Effector memory CD4-positive, alpha-beta T cell (primary cell): ENCODE measurements at regions not wholly inside any gene's neighbourhood (a gene's known extent, or its start where the extent isn't known, plus 50 kb on each side); places are given as distances from the start of the nearest gene placed in this dataset.
"Not testable (repeated sequence)": the region's sequence is repeated elsewhere in the genome, so short reads cannot be mapped to it uniquely, and the experiment has no call there.

ENCODE experiments used
- DNase-seq, 3 donors: peaks; one replicate each; pipeline ENCODE4 v3.0.0-alpha.2; 2020
- H3K27ac ChIP-seq: 2 replicates; pipeline ENCODE4 v1.7.0; 2013; ENCODE audit warnings: mild to moderate bottlenecking, low read length, moderate library complexity; ENCODE audit not compliant: insufficient read depth, poor library complexity, severe bottlenecking
- H3K27me3 ChIP-seq: replicated peaks from 2 replicates; pipeline ENCODE4 v1.7.0; 2013; ENCODE audit warnings: mild to moderate bottlenecking, low read length; ENCODE audit not compliant: insufficient read depth, control insufficient read depth, poor library complexity, severe bottlenecking
- H3K36me3 ChIP-seq: 2 replicates; pipeline ENCODE4 v1.7.0; 2013; ENCODE audit warnings: mild to moderate bottlenecking, low read length, moderate library complexity; ENCODE audit not compliant: control insufficient read depth, insufficient read depth
- H3K4me1 ChIP-seq: 2 replicates; pipeline ENCODE4 v1.7.0; 2013; ENCODE audit warnings: low read length, mild to moderate bottlenecking; ENCODE audit not compliant: control insufficient read depth, insufficient read depth, poor library complexity, severe bottlenecking
- H3K4me3 ChIP-seq: 2 replicates; pipeline ENCODE4 v1.7.0; 2013; ENCODE audit warnings: low read length, low read depth, mild to moderate bottlenecking; ENCODE audit not compliant: insufficient read depth, poor library complexity, severe bottlenecking
- H3K9me3 ChIP-seq: 2 replicates; pipeline ENCODE4 v1.7.0; 2013; ENCODE audit warnings: mild to moderate bottlenecking, low read length, moderate library complexity; ENCODE audit not compliant: control insufficient read depth

DNA sequence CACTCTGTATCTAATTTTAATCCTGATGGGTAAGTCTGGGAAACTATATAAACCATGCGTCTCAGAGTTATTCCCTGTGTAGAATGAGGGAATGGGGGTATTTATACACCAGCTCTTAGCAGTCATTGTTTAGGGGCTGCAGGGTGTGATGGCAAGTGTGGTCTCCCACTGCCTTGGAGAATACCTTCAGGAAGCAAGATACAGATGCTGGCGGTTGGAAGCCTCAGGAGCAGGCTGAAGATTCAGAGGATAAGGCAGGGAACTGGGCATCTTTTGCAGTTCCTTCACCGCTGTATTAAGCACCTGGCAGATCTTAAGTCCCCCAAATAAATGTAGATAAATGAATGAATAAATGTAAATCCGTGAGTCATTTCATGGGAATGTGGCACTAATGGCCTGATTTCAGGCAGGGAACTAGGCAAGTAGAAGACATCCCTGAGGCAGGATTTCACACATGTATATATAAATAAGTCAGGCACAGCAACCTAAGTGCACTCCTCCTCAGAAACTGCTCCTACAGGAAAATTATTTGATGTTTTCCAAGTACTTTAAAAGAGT lies 209.2 kb upstream of the GADL1 start:
- no peaks in the 10 kb centered on the region for H3K36me3 ChIP-seq
- no peaks in the 10 kb centered on the region for H3K27me3 ChIP-seq
- no peak overlapping the region for H3K4me3 ChIP-seq
- no peak overlapping the region for H3K27ac ChIP-seq
- no peaks in the 10 kb centered on the region for H3K9me3 ChIP-seq
- no peak for DNase-seq
- H3K4me1 ChIP-seq, result no peaks in the 10 kb centered on the region

DNA sequence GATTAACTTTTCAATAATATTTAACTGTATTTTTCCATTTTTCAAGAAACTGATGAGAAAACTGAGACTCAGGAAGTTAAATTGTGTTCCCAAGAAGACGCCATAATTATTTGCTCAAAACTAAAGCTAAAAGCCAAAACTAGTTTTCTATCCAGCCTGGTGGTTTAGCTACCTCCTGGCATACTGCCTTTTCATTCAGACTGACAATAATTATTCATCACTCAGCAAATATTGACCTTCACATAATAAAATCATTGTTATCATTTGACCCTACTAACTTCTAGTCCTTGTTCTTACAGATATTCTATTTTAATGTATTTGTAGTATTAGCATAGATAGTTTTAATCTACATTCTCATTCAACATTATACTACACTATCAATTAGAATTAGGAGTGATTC lies 210.6 kb upstream of the GADL1 start:
- H3K27ac ChIP-seq, result no peak overlapping the region

DNA sequence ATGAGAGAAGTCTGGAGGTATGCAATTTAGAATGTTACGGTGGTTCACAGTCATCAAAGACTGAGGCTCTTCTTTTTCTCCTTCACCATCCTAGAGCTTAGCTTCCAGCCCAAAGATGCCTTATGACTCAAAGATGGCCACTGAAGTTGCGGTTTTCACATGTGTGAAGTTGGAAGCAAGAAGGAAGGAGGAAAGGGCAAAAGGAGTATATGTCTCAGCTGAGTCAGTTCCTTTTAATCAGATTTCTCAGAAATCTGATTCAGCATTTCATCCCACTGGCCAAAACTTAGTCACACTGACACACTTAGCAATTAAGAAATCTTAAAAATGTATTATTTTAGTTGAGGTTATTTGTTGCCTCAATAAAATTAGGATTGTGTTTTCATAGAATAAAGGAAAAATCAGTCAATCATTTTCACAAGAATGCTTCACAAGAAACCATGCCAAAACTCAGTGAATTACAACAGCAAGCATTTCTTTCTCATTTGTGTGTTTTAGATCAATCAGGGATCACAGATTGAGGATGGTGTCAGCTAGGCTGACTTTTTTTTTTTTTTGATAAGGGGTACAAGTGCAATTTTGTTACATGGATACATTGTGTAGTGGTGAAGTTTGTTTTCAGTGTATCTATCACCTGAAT lies 211.1 kb upstream of the GADL1 start:
- H3K36me3 ChIP-seq, result no peaks in the 10 kb centered on the region
- no peak overlapping the region for H3K27ac ChIP-seq
- DNase-seq, result no peak
- no peaks in the 10 kb centered on the region for H3K4me1 ChIP-seq
- H3K4me3 ChIP-seq, result no peak overlapping the region
- no peaks in the 10 kb centered on the region for H3K27me3 ChIP-seq
- H3K9me3 ChIP-seq, result no peaks in the 10 kb centered on the region

More for the DNA sequence above, 210.6 kb upstream of the GADL1 start:
- Histone ChIP-seq H3K9me3 (no peaks in the 10 kb centered on the region), H3K27me3 (no peaks in the 10 kb centered on the region), H3K4me1 (no peaks in the 10 kb centered on the region), H3K36me3 (no peaks in the 10 kb centered on the region), H3K4me3 (no peak overlapping the region)
- DNase-seq, result no peak

DNA sequence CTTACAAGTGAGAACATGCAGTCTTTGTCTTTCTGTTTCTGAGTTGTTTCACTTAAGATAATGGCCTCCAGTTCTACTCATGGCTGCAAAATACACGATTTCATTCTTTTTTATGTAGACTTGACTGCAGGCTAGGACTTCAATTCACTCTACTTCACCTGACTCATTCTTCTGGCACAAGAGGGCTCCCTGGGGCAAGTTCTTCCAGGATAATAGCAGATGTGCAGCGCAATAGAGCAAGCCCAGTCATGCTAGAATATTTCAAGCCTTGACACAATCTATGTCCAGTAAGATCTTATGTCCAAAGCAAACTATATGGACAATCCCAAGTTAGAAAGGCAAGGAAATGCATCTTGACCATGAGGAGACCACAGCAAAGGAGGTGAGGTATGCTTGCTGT lies 211.7 kb upstream of the GADL1 start:
- Histone ChIP-seq H3K27ac (no peak overlapping the region), H3K4me1 (no peaks in the 10 kb centered on the region), H3K27me3 (no peaks in the 10 kb centered on the region), H3K9me3 (no peaks in the 10 kb centered on the region), H3K4me3 (no peak overlapping the region), H3K36me3 (no peaks in the 10 kb centered on the region)
- no peak for DNase-seq

DNA sequence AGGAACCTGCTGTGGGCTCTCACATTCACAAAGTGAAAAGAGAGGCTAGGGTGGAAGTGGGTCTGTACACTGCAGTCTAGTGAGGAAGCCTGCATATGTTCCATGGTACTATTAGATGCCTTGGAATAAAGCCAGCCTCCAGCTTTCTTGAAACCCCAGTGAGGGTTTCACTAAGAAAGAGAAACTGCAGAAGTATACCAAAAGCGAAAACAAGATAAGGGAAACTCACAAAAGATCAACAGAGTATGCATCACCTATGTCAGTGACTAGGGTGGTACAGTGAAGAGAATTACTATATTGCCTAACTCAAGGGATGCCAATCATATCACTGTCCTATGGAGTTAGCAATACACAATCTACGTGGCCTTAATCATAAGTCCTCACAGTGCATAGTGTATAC lies 212.5 kb upstream of the GADL1 start:
- Histone ChIP-seq H3K27me3 (no peaks in the 10 kb centered on the region), H3K36me3 (no peaks in the 10 kb centered on the region), H3K4me3 (no peak overlapping the region), H3K9me3 (no peaks in the 10 kb centered on the region), H3K4me1 (no peaks in the 10 kb centered on the region), H3K27ac (no peak overlapping the region)
- DNase-seq, result no peak

DNA sequence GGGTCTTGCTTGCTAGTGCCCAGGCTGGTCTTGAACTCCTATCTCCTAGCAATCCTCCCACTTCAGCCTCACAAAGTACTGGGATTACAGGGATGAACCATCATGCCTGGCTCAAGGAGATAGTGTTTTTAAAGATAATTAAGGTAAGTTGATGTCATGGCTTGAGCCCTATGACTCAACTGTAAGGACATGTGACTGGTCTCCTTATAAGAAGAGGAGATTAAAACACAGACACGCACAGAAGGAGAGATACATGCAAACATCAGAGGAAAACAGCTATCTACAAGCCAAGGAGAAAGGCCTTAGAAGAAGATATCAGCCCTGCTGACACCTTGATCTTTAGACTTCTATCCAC lies 220.4 kb upstream of the GADL1 start:
- Histone ChIP-seq H3K9me3 (no peaks in the 10 kb centered on the region), H3K4me3 (no peak overlapping the region), H3K27ac (no peak overlapping the region), H3K36me3 (no peaks in the 10 kb centered on the region), H3K27me3 (no peaks in the 10 kb centered on the region), H3K4me1 (no peaks in the 10 kb centered on the region)
- no peak for DNase-seq

DNA sequence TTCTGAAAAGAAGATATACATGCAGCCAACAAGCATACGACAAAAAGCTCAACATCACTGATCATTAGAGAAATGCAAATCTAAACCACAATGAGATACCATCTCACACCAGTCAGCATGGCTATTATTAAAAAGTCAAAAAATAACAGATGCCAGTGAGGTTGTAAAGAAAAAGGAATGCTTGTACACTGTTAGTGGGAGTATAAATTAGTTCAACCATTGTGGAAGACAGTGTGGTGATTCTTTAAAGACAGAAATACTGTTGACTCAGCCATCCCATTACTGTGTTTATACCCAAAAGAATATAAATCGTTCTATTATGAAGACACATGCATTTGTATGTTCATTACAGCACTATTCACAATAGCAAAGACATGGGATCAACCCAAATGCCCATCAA lies 221.1 kb upstream of the GADL1 start:
- not testable (repeated sequence) for H3K36me3 ChIP-seq, H3K9me3 ChIP-seq, DNase-seq, H3K27ac ChIP-seq, H3K4me1 ChIP-seq, H3K4me3 ChIP-seq, H3K27me3 ChIP-seq

DNA sequence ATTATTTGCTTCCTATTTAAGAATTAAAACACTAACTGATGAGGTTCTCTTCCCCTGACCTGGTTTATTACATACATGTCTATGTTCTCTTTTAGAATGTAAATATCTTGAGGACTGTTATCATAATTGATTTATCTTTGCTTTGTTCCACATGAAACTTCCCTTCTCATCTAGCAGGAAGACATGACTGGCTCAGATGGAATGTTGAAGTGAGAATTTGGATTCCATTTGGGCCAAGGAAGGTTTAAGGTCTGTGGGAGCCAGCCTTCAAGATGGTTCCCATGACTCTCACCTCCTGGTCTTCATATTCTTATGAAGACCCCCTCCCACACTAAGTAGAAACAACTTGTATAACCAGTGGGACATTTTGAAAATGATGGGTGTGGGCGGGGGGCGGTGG lies 222.2 kb upstream of the GADL1 start:
- no peak for DNase-seq
- H3K27ac ChIP-seq, result no peak overlapping the region
- H3K9me3 ChIP-seq, result no peaks in the 10 kb centered on the region
- H3K27me3 ChIP-seq, result no peaks in the 10 kb centered on the region
- no peak overlapping the region for H3K4me3 ChIP-seq
- H3K4me1 ChIP-seq, result no peaks in the 10 kb centered on the region
- H3K36me3 ChIP-seq, result no peaks in the 10 kb centered on the region

DNA sequence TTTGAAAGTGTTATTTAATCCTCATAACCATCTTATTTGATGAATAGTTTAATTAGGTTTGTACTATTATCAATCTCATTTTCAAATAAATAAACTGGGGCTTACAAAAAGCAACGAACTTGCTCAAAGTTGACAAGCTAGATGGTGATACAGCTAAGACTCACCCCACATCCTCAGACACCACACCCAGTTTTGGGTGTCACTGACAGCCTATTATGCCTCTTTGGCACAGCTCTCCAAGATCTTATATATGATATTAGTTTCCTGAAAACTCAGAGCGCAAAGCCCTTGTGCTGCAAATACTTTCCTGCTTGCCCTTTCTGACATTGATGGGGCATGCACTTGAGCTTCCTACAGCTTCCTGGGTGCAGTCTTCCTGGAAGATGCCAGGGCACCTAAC lies 223.4 kb upstream of the GADL1 start:
- no peaks in the 10 kb centered on the region for H3K27me3 ChIP-seq
- no peak overlapping the region for H3K4me3 ChIP-seq
- H3K4me1 ChIP-seq, result no peaks in the 10 kb centered on the region
- no peak overlapping the region for H3K27ac ChIP-seq
- no peaks in the 10 kb centered on the region for H3K9me3 ChIP-seq
- H3K36me3 ChIP-seq, result no peaks in the 10 kb centered on the region
- DNase-seq, result no peak

DNA sequence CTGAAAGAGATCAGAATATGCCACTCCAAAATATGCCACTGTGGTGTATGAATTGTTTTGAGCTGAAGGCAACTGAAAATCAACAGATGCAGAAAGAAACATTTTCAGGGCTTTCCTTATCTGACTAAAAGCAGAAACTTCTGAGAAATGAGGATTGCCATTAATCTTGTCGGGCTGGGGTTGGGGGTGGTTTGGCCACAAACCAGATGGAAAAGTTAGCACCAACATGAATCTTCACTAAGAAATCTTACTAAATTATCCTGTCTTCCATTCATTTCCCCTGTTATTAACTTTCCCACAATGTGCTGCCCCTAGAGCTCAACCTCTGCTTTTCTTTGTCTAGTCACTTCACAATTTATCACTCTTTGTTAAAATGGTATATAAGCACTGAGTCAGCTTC lies 229.9 kb upstream of the GADL1 start:
- H3K4me3 ChIP-seq, result no peak overlapping the region
- no peaks in the 10 kb centered on the region for H3K27me3 ChIP-seq
- DNase-seq, result no peak
- no peaks in the 10 kb centered on the region for H3K36me3 ChIP-seq
- peaks cover 5% of the 10 kb centered on the region for H3K9me3 ChIP-seq
- H3K4me1 ChIP-seq, result no peaks in the 10 kb centered on the region
- H3K27ac ChIP-seq, result no peak overlapping the region
